ENCODE measurements at regions not wholly inside any gene's neighbourhood (a gene's known extent, or its start where the extent isn't known, plus 50 kb on each side); places are given as distances from the start of the nearest gene placed in this dataset.

- Histone ChIP-seq H3K4me1 (ENCODE audit: insufficient read depth) (no peaks in the 10 kb centered on the region), H2AFZ (no peak overlapping the region), H3K4me2 (ENCODE audit: unreplicated experiment) (no peak overlapping the region), H3K9me2 (ENCODE audit: insufficient read depth) (no peaks in the 10 kb centered on the region), H3K36me3 (ENCODE audit: low read depth) (no peaks in the 10 kb centered on the region), H3K79me2 (ENCODE audit: insufficient read depth) (no peaks in the 10 kb centered on the region), H3K9ac (no peak overlapping the region), H4K20me1 (ENCODE audit: insufficient read depth) (no peaks in the 10 kb centered on the region), H3K27me3 (replicated peaks; ENCODE audit: insufficient read depth) (peaks cover 17% of the 10 kb centered on the region; the same call in 1 of the 2 replicates), H3K4me3 (no peak overlapping the region), H3K9me3 (ENCODE audit: low read depth) (no peaks in the 10 kb centered on the region), H3K27ac (no peak overlapping the region), H3F3A (ENCODE audit: insufficient read depth) (no peaks in the 10 kb centered on the region)
- in situ Hi-C loops (cut with MboI) = no loop called here
- TF ChIP-seq EZH2phosphoT487 (IDR thresholded peaks at IDR 0.05; ENCODE audit: insufficient read depth, low read depth) = no peak
- no peak for TF ChIP-seq EZH2 (IDR thresholded peaks at IDR 0.05; ENCODE audit: insufficient read depth, poor library complexity, severe bottlenecking)
- DNase-seq = no peak
- 14 to 28% methylated on average over 2 of the region's 2 CpGs for WGBS, 2 experiments (ENCODE audit: low coverage in 1 of 2, low lambda C conversion rate in 2 of 2, missing lambda C conversion rate in 2 of 2)
These were observed 226.0 kb upstream of the ATP10B start for GRCh38 chr5:161077936-161078545.

- Histone ChIP-seq H3K79me2 (ENCODE audit: insufficient read depth) (no peaks in the 10 kb centered on the region), H4K20me1 (ENCODE audit: insufficient read depth) (no peaks in the 10 kb centered on the region), H3K9ac (no peak overlapping the region), H3K9me2 (ENCODE audit: insufficient read depth) (no peaks in the 10 kb centered on the region), H3K4me2 (ENCODE audit: unreplicated experiment) (no peak overlapping the region), H3K4me1 (ENCODE audit: insufficient read depth) (no peaks in the 10 kb centered on the region), H3F3A (ENCODE audit: insufficient read depth) (no peaks in the 10 kb centered on the region), H3K4me3 (no peak overlapping the region), H3K27me3 (replicated peaks; ENCODE audit: insufficient read depth) (peaks cover 17% of the 10 kb centered on the region; the same call in 1 of the 2 replicates), H3K36me3 (ENCODE audit: low read depth) (no peaks in the 10 kb centered on the region), H3K9me3 (ENCODE audit: low read depth) (no peaks in the 10 kb centered on the region), H3K27ac (no peak overlapping the region), H2AFZ (no peak overlapping the region)
- TF ChIP-seq EZH2 (IDR thresholded peaks at IDR 0.05; ENCODE audit: insufficient read depth, poor library complexity, severe bottlenecking) (no peak), EZH2phosphoT487 (IDR thresholded peaks at IDR 0.05; ENCODE audit: insufficient read depth, low read depth) (no peak)
- in situ Hi-C loops (cut with MboI) = no loop called here
- WGBS, 2 experiments (ENCODE audit: low coverage in 1 of 2, low lambda C conversion rate in 2 of 2, missing lambda C conversion rate in 2 of 2) = 81 to 83% methylated on average over 2 of the region's 2 CpGs
- no peak for DNase-seq
These were observed 225.5 kb upstream of the ATP10B start for GRCh38 chr5:161077496-161077895.

- H3K36me3 ChIP-seq (ENCODE audit: low read depth) = no peaks in the 10 kb centered on the region
- no peak for DNase-seq
- H3F3A ChIP-seq (ENCODE audit: insufficient read depth) = no peaks in the 10 kb centered on the region
- H2AFZ ChIP-seq = no peak overlapping the region
- in situ Hi-C loops (cut with MboI) = no loop called here
- no peaks in the 10 kb centered on the region for H3K27me3 ChIP-seq (replicated peaks; ENCODE audit: insufficient read depth)
- H4K20me1 ChIP-seq (ENCODE audit: insufficient read depth) = no peaks in the 10 kb centered on the region
- H3K9me2 ChIP-seq (ENCODE audit: insufficient read depth) = no peaks in the 10 kb centered on the region
- no peak overlapping the region for H3K9ac ChIP-seq
- TF ChIP-seq EZH2phosphoT487 (IDR thresholded peaks at IDR 0.05; ENCODE audit: insufficient read depth, low read depth) (no peak), EZH2 (IDR thresholded peaks at IDR 0.05; ENCODE audit: insufficient read depth, poor library complexity, severe bottlenecking) (no peak)
- H3K79me2 ChIP-seq (ENCODE audit: insufficient read depth) = no peaks in the 10 kb centered on the region
- H3K4me1 ChIP-seq (ENCODE audit: insufficient read depth) = no peaks in the 10 kb centered on the region
- no peaks in the 10 kb centered on the region for H3K9me3 ChIP-seq (ENCODE audit: low read depth)
- H3K27ac ChIP-seq = no peak overlapping the region
- H3K4me2 ChIP-seq (ENCODE audit: unreplicated experiment) = no peak overlapping the region
- WGBS, 2 experiments (ENCODE audit: low coverage in 1 of 2, low lambda C conversion rate in 2 of 2, missing lambda C conversion rate in 2 of 2) = 10 to 14% methylated on average over 2 of the region's 2 CpGs
- H3K4me3 ChIP-seq = no peak overlapping the region
These were observed 212.8 kb upstream of the ATP10B start for GRCh38 chr5:161064781-161065180.

GRCh38 chr5:161064297-161064696 lies 212.3 kb upstream of the ATP10B start:
- in situ Hi-C loops (cut with MboI) = no loop called here
- no peak for DNase-seq
- Histone ChIP-seq H3K4me1 (ENCODE audit: insufficient read depth) (no peaks in the 10 kb centered on the region), H4K20me1 (ENCODE audit: insufficient read depth) (no peaks in the 10 kb centered on the region), H3K79me2 (ENCODE audit: insufficient read depth) (no peaks in the 10 kb centered on the region), H3K9ac (no peak overlapping the region), H2AFZ (no peak overlapping the region), H3K4me3 (no peak overlapping the region), H3K9me3 (ENCODE audit: low read depth) (no peaks in the 10 kb centered on the region), H3K4me2 (ENCODE audit: unreplicated experiment) (no peak overlapping the region), H3K27me3 (replicated peaks; ENCODE audit: insufficient read depth) (no peaks in the 10 kb centered on the region), H3K27ac (no peak overlapping the region), H3F3A (ENCODE audit: insufficient read depth) (no peaks in the 10 kb centered on the region), H3K9me2 (ENCODE audit: insufficient read depth) (no peaks in the 10 kb centered on the region), H3K36me3 (ENCODE audit: low read depth) (no peaks in the 10 kb centered on the region)
- WGBS, 2 experiments (ENCODE audit: low coverage in 1 of 2, low lambda C conversion rate in 2 of 2, missing lambda C conversion rate in 2 of 2) = 15 to 25% methylated on average over 2 of the region's 2 CpGs
- TF ChIP-seq EZH2phosphoT487 (IDR thresholded peaks at IDR 0.05; ENCODE audit: insufficient read depth, low read depth) (no peak), EZH2 (IDR thresholded peaks at IDR 0.05; ENCODE audit: insufficient read depth, poor library complexity, severe bottlenecking) (no peak)

GRCh38 chr5:161058781-161059180 lies 206.8 kb upstream of the ATP10B start:
- H3K27ac ChIP-seq = no peak overlapping the region
- no peaks in the 10 kb centered on the region for H3K27me3 ChIP-seq (replicated peaks; ENCODE audit: insufficient read depth)
- in situ Hi-C loops (cut with MboI) = no loop called here
- H3K9me2 ChIP-seq (ENCODE audit: insufficient read depth) = no peaks in the 10 kb centered on the region
- H3F3A ChIP-seq (ENCODE audit: insufficient read depth) = no peaks in the 10 kb centered on the region
- H3K4me1 ChIP-seq (ENCODE audit: insufficient read depth) = no peaks in the 10 kb centered on the region
- DNase-seq = no peak
- H4K20me1 ChIP-seq (ENCODE audit: insufficient read depth) = no peaks in the 10 kb centered on the region
- no peak overlapping the region for H2AFZ ChIP-seq
- H3K36me3 ChIP-seq (ENCODE audit: low read depth) = no peaks in the 10 kb centered on the region
- H3K9me3 ChIP-seq (ENCODE audit: low read depth) = no peaks in the 10 kb centered on the region
- no peak for TF ChIP-seq EZH2phosphoT487 (IDR thresholded peaks at IDR 0.05; ENCODE audit: insufficient read depth, low read depth)
- TF ChIP-seq EZH2 (IDR thresholded peaks at IDR 0.05; ENCODE audit: insufficient read depth, poor library complexity, severe bottlenecking) = no peak
- no peaks in the 10 kb centered on the region for H3K79me2 ChIP-seq (ENCODE audit: insufficient read depth)
- H3K9ac ChIP-seq = no peak overlapping the region
- no peak overlapping the region for H3K4me3 ChIP-seq
- no peak overlapping the region for H3K4me2 ChIP-seq (ENCODE audit: unreplicated experiment)

All from GM23248 (cell line).